Ishikawa (cell line): ENCODE measurements at regions not wholly inside any gene's neighbourhood (a gene's known extent, or its start where the extent isn't known, plus 50 kb on each side); places are given as distances from the start of the nearest gene placed in this dataset.

Experiments
- CEBPB ChIP-seq: IDR thresholded peaks from 2 replicates; pipeline ENCODE4 v1.6.1; 2012
- CREB1 ChIP-seq: IDR thresholded peaks from 2 replicates; pipeline ENCODE4 v1.6.1; 2012; ENCODE audit warnings: low read depth
- EGR1 ChIP-seq: IDR thresholded peaks from 2 replicates; pipeline ENCODE4 v1.6.1; 2012
- EP300 ChIP-seq: IDR thresholded peaks from 2 replicates; pipeline ENCODE4 v1.6.1; 2012; ENCODE audit warnings: borderline replicate concordance
- FOXM1 ChIP-seq: IDR thresholded peaks from 2 replicates; pipeline ENCODE4 v1.6.1; 2012; ENCODE audit warnings: low read depth, borderline replicate concordance
- MAX ChIP-seq: IDR thresholded peaks from 2 replicates; pipeline ENCODE4 v1.6.1; 2012
- NFIC ChIP-seq: IDR thresholded peaks from 2 replicates; pipeline ENCODE4 v1.6.1; 2012
- RAD21 ChIP-seq: IDR thresholded peaks from 2 replicates; pipeline ENCODE4 v1.6.1; 2012; ENCODE audit warnings: low read depth
- REST ChIP-seq: IDR thresholded peaks from 2 replicates; pipeline ENCODE4 v1.6.1; 2012; ENCODE audit warnings: low read depth, mild to moderate bottlenecking
- TAF1 ChIP-seq: IDR thresholded peaks from 2 replicates; pipeline ENCODE4 v1.6.1; 2012; ENCODE audit warnings: low read depth, mild to moderate bottlenecking
- TCF12 ChIP-seq: IDR thresholded peaks from 2 replicates; pipeline ENCODE4 v1.6.1; 2012; ENCODE audit warnings: low read depth
- TEAD4 ChIP-seq: IDR thresholded peaks from 2 replicates; pipeline ENCODE4 v1.6.1; 2012
- USF1 ChIP-seq: IDR thresholded peaks from 2 replicates; pipeline ENCODE4 v1.6.1; 2012
- YY1 ChIP-seq: IDR thresholded peaks from 2 replicates; pipeline ENCODE4 v1.6.1; 2012; ENCODE audit warnings: low read depth
- ZBTB7A ChIP-seq: IDR thresholded peaks from 2 replicates; pipeline ENCODE4 v1.6.1; 2012; ENCODE audit warnings: low read depth

- TF ChIP-seq FOXM1 (no peak), REST (no peak), EGR1 (no peak), MAX (no peak), CREB1 (no peak), TCF12 (no peak), YY1 (no peak), NFIC (no peak), EP300 (no peak), RAD21 (no peak), TEAD4 (no peak), ZBTB7A (no peak), TAF1 (no peak), USF1 (no peak), CEBPB (no peak)
Measured at GRCh38 chr10:42987121-42987541, 89.7 kb upstream of the RET start.

GRCh38 chr10:42987575-42987974 lies 89.3 kb upstream of the RET start:
- no peak for TF ChIP-seq NFIC
- TF ChIP-seq TCF12: no peak
- no peak for TF ChIP-seq RAD21
- TF ChIP-seq TAF1: no peak
- TF ChIP-seq USF1: no peak
- TF ChIP-seq ZBTB7A: no peak
- no peak for TF ChIP-seq YY1
- no peak for TF ChIP-seq REST
- TF ChIP-seq TEAD4: no peak
- no peak for TF ChIP-seq EGR1
- no peak for TF ChIP-seq CREB1
- no peak for TF ChIP-seq CEBPB
- TF ChIP-seq MAX: no peak
- no peak for TF ChIP-seq FOXM1
- TF ChIP-seq EP300: no peak

GRCh38 chr10:42988069-42988468 lies 88.8 kb upstream of the RET start:
- TF ChIP-seq TCF12 (no peak), NFIC (no peak), FOXM1 (no peak), TAF1 (no peak), MAX (no peak), CEBPB (no peak), TEAD4 (no peak)

GRCh38 chr10:42988517-42989395 lies 88.1 kb upstream of the RET start:
- TF ChIP-seq RAD21 (no peak), REST (no peak), CEBPB (no peak), ZBTB7A (no peak), FOXM1 (no peak), CREB1 (no peak), USF1 (no peak), TCF12 (no peak), EP300 (no peak), EGR1 (no peak), TAF1 (no peak)
